ENCODE measurements at regions not wholly inside any gene's neighbourhood (a gene's known extent, or its start where the extent isn't known, plus 50 kb on each side); places are given as distances from the start of the nearest gene placed in this dataset.

DNA sequence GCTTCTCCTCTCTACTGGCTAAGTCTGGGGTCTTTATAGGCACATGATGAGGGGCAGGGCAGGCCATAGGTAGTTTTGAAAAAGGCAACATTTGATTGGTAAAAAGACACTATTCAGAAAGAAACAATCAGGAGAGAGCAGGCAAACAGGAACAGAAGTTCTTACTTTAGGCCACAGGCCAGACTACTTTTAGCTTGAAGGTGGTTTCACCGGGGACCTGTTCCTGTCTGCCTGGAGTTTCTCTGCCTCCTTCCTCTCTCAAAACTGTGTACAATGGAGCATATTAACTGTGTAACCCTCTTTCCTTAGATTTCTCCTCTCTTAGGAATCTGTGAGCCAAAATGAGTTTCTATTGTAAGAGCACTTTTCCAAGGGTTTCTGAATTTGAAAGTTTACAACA lies 167.9 kb upstream of the AVPR1A start:
- no peak for DNase-seq (ENCODE audit: low spot score)

DNA sequence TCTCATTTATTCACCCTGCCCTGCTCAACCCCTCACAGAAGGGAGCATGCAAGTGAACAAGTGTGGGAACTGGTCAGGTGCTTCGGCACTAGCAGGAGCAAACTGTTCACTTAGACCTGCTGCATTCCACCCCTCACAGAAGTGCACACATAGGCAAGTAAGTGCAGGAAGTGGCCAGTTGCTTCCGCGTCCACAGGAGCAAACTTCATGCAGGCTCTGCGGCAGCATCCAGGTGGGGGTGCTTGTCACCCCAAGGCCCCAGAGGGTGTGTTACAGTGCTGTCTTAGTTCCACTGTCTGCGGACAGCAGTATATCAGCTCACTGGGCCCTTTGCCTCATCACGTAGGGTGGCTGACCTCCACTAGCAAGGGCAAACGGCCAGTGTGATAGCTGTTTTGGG lies 167.3 kb upstream of the AVPR1A start:
- no peak for DNase-seq (ENCODE audit: low spot score)

DNA sequence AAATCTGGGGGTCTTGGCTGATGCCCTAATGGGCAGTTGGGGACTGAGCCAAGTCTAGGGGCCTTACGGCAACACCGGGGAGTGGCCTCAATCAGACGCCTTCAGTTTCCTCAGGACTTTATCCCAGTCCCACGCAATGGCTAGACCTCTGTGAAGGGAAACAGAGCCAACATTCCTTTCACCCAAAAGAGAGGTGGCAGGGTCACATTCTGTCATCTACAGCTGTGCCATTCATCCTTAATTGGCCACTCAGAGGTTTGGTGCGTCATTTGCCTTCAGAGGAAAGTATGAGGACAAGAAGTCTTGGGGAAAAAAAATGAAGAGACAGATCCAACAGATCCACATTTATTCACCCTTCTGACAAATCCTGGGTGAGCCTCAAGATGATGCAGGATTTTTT lies 166.9 kb upstream of the AVPR1A start:
- DNase-seq (ENCODE audit: low spot score) = no peak

DNA sequence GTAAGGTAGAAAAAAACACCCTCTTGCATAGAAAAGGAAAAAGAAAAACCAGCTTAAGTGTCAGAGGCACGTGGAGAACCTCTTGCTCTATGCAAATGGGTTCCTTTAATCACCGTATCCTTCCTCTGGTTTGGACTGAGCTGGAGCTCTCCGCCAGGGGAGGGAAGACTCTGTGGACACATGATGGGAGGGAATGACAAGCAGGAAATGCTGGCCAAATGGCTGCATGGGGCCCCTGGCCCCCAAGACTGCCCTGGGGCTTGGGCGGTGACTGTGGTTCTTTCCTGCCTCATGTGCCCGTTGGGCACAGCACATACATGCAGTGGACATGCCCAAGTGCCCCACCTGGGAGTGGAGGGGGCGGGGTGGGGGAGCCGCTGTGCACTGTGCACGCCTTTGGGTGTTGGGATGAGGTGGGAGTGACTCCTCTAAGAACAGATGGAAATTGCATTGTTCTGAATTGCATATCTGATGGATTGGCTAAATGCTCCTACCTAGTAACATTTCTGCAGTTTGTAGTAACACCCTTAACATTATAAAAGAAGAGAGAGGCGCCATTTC lies 166.4 kb upstream of the AVPR1A start:
- DNase-seq (ENCODE audit: low spot score) = no peak

DNA sequence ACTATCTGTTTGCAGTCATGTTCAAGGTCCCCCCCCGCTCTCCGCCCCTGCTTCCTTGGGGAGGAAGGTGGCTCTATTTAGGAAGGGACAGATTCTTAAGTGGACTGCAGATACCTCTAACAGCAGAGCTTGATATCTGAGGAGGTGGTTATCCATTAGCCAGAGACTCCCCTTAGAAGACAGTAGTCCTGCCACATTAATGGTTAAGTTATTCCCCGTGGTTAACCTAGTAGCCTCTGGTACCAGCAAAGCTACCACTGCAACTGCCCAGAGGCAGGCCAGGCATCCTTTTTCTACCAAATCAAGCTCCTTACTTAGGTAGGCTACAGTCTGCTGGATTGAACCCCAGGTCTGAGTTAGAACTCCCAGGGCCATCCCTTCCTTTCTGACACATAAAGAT lies 162.1 kb upstream of the AVPR1A start:
- DNase-seq (ENCODE audit: low spot score) = no peak

DNA sequence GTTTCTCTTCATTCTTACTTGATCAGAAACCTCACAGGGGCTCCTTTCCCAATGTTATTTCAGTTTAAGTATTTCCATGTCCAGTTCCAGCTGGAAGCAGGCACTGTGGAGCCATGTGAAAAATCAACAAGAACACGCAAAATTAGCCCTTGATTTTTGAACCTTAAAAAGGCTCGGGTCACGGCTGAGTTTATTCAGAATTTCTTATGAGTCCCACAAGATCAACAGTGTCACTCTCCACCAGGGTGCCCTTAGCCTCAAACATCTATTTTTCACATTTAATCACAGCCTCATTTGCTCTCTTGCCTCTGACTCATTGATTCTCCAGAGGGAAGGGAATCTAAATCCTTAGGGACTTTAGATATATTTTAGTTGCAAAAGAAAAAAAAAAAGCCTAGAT lies 157.7 kb upstream of the AVPR1A start:
- DNase-seq (ENCODE audit: low spot score) = no peak

DNA sequence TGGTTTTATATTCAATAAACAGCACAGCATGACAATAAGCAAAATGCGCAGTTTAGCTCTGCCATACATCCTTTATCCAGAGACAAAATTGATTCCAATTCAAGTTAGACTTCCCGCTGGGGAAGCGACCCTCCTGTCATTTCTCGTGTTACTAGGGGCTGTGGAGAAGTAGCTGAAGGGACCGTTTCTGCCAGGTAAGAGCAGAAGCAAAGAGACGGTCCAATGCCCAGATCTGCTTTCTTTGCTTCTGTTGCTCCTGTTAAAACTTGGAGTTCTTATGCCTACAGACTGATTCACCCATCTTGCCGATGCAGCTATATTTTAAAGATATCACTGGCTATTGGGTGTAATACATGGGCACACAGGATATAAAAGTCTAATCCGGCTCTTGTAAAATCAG lies 156.8 kb upstream of the AVPR1A start:
- DNase-seq (ENCODE audit: low spot score) = no peak

DNA sequence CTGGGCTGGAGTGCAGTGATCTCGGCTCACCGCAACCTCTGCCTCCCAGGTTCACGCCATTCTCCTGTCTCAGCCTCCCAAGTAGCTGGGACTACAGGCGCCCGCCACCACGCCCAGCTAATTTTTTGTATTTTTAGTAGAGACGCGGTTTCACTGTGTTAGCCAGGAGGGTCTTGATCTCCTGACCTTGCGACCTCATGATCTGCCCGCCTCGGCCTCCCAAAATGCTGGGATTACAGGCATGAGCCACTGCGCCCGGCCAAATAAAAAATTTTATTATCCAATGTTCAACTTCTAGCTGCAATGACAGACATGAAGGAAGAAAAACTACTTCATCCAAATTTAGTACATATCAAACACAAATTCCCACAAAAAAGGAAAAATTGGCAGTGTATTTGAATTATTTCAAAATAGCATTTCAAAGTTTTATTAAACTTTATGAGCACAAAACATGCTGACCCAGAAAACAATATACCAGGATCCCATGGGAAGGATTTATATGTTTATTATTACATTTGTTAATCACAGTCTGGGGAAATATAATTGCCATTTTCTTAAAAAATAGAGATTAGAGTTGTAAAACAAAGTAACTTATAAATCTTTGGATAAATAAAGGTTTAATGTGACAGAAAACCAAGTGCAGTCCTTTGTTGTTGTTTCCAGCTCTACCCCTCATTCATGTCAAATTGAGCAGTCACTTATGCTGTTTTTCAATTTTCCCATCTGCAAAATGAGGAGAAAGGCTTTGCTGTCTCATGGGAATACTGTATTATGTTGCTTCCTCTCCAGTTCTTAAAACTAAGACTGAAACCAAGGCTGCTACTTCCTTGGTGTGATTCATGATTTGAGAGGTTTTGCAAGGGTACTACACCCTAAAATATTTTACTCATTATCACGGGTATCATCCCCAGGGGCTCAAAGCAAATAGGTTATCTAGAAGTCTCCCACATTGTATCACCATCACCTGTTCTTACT lies 155.2 kb upstream of the AVPR1A start:
- DNase-seq (ENCODE audit: low spot score) = no peak

DNA sequence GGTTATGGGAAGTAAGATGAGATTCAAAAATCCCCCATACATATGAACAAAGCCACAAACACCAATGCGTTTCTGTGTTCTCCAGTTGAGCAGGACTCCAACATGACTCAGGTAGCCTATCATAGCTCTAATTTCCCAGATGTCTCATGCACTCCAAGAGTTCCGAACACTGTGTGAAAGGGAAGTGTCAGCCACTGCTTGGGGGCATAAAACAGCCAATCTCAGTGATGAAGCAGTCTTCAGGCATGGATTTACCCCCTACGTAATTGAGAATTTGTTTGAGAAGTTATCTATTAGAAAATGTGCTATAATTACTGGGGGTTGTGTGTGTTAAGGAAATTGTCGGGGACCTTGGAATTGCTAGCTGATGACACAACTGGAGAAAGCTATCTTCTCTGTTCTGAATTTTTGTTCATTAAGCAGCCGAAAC lies 153.9 kb upstream of the AVPR1A start:
- DNase-seq (ENCODE audit: low spot score) = no peak

DNA sequence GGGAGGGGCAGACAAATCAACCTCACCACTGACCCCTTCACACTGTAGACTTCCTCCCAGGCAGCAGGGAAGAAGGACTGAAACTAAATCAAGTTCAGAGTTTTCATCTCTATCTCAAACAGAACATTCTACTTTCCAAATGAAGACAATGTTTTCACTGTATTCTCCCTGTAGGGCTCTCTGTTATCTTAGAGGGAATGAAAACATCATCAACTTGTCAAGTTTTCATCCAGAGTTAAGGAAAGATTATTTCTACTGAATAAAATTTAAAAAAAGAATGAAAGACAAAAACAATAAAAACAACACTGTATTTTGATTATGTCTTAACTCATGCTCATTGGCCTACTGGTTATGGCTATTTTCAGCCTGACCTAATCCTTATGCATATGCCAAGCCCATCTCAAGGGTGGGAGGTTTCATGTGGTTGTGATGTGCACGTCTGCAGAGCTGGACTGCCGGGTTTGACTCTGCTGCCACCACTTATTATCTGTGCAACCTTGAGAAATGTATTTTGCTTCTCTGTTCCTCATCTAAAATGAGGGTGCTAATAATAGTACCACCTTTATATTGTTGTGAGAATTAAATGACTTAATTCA lies 152.0 kb upstream of the AVPR1A start:
- no peak for DNase-seq (ENCODE audit: low spot score)

DNA sequence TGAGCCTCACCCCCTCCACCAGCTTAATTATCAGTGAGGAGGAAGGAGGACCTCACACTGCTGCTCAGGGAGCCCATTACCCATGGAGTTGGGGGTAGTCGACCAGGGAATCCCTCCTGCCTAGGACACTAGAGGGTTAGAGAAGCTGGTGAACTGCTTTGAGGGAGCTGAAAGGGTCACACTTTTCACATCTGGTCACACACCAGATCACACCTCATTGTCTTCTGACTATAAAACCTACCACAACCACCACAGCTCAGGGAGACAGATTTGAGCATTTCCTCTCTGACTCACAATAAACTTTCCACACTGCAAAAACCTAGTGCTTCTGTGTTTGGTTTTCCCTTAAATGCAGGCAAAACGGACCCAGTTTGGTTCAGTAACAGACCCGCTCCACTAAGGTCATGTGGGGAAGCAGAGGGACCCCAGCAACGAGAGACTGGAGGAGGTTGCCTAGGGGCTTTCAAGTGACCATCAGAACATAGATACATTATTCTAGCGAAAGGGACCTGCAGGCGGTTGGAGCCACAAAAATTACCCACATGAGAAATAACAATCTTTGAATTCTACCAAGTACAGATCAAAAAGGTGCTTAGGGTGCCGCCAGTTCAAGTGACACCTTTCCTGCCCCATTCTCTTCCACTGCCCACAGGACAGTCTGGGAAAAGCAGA lies 151.4 kb upstream of the AVPR1A start:
- no peak for DNase-seq (ENCODE audit: low spot score)

DNA sequence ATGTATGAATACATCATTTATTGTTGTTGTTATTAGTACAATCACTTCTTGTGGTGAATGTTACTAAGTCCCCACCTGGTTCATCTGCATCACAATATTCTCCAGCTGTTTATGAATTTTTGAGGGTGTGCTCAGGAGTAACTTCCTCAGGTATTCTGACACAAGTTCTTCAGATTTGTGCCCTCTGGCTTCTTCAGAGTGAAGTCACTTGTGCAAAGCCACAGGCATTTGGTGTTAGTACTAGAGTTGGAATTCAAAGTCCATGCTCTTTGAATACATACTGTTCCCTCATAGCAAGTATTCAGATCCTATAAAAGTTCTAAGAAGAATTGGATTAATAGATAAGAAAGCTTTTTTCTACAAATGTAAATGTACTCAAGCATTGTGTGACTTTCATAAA lies 150.3 kb upstream of the AVPR1A start:
- no peak for DNase-seq (ENCODE audit: low spot score)

DNA sequence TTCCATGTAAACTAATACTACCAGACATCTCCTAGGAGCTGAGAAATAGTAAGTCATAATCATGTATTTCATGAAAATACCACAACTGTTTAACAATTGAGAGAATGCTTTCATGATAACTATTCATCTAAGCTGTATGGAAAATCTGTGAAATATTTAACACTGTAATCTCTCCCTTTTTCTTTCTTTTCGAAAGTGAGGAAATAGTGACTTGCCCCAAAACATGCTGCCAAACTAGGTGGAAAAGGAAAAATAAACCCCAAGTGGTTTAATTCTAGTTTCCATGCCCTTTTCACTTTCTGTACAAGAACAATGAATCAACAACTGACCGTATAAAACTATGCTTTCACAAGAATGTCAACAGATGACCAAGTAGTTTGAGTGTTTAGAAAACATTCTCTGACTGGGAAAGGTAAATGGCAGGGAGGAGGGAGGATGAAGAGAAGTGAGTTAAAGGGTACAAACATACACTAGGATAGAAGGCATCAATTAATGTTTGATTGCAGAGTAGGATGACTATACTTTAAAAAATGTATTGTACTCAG lies 147.5 kb upstream of the AVPR1A start:
- no peak for DNase-seq (ENCODE audit: low spot score)

DNA sequence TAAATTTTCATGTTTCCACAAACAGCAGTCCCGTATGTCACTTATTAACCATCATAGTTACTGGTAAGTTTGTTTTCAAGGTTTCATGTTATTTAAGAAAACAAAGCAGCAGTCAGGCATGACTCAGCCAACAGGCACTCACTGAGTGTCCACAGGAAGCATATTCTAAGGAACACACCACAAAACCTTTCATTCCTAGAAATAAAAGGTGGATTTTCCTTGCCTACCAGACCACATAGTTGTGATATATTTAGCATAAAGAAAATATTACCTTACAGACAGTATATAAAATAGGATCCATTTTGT lies 143.3 kb upstream of the AVPR1A start:
- DNase-seq (ENCODE audit: low spot score) = no peak

DNA sequence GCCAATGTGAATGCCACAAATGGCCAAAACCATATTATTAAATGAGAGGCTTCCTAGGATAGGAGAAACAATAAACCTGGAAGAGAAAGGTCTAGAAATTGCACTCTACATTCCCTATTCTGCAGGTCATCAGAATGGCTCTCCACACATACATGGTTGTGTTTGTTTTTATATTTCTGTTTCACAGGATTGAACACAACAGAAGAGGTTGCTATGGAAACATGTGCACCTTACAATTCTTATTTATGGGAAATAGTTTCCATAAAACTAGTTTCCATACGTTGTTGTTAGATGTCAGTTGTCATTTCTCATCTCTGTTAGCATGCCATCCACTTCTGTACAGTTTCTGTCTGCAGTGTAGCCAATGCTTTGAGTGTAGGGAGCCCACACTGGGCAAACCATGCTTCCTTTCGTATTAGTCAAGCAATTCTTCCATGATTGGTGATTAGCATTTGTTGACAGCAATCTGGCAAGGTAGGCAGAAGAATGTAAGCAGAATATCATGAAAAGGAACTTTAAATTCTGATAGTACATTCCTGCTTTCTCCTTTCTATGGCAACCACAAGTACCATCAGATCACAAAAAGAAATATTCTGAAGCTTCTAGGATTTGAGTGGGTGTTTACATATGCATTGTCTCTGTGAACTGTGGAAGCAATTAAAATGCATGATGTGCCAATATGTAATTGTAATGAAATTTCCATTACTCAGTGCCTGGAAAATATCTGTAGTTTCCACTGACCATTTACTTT lies 141.6 kb upstream of the AVPR1A start:
- no peak for DNase-seq (ENCODE audit: low spot score)

DNA sequence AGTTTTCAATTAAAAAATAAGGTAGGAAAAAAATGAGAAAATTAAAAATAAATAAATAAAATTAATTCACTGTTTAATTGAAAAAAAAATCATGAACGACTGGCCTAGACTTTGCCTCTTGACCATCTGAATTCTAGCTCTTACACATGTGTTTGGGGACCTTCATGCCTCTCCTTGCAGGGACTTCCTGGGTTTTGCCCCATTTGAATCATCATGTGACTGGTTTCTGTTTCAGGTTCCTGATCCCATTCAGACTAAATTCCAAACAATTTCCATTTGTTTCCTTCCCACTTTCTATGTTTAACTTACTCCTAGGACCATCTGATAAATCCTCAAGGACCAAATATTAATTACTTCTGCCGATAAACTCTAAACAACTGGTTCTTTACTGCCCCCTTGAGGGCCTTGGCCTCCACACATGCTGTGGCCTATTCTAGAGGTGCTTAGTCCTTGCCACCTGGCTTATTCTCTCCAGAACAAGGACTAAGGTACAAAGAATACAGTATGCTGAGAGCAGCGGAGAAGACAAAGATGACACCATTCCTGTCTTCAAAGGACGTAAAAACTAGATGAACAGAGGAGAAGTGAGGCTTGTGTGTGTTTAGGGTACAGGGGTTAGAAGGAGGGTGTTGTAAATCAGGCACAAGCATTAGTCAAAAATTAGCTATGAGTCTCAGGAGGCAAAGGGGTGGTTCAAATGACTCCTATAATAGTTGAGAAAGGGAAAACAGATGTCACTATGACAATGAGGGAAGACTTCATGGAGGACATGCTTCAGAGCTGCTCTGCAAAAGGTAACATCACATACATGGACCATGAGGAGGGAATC lies 125.8 kb upstream of the AVPR1A start:
- peak; percentile 2 for DNase-seq (ENCODE audit: low spot score)

DNA sequence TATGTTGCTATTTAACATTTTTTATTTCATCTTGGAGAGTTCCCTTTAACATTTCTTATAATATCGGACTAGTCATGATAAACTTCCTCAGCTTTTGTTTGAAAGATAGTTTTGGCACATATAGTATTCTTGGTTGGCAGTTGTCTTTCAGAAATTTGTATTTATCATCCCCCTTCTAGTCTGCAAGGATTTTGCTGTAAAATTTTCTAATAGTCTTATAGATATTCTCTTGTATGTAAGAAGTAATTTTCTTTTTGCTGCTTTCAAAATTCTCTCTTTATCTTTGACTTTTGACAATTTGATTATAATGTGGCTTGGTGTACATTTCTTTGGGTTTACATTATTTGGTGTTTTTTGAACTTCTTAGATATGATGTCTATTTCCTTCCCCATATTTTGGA lies 116.0 kb upstream of the AVPR1A start:
- no peak for DNase-seq (ENCODE audit: low spot score)

DNA sequence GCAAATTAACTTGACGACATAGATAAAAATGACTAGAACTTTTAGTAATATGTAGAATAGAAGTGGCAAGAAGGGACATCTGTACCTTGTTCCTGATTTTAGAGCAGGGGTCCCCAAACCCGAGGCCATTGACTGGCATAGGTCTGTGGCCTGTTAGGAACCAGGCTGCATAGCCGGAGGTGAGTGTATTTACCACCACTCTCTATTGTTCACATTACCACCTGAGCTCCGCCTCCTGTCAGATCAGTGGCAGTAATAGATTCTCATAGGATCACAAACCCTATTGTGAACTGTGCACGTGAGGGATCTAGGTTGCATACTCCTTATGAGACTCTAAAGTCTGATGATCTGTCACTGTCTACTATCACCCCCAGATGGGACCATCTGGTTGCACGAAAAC lies 113.6 kb upstream of the AVPR1A start:
- DNase-seq (ENCODE audit: low spot score) = no peak

DNA sequence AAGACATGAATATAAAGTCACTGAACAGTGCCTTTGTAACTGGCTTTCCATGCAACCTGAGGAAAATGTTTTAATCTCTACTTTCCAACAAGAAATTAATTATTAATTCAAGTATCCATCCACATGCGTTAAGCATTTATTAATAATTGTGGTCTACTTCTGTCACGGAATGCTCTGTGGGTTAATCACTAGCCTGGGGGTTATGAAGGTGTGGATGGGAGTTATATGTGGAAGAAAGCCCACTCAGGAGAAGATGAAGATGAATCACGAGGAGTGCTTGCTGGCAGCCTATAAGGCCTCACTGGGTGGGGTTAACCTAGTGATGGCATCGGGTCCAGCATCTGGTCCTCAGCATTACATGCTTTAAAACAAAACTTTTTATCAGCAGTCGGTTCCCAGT lies 99.5 kb upstream of the AVPR1A start:
- no peak for DNase-seq (ENCODE audit: low spot score)

DNA sequence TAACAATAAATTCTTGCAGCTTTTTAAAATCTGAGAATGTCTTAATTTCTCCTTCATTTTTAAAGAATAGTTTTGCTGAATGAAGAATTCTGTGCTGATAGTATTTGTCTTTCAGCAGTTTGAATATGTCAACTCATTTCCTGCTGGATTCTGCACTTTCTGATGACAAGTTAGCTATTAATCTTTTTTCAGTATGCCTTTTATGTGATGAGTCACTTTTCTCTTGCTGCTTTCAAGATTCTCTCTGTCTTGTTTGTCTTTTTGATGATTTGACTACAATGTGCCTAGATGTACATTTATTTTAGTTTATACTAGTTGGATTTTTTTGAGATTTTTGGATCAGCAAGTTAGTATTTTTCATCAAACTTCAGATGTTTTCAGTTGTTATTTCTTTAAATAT lies 87.9 kb upstream of the AVPR1A start:
- DNase-seq (ENCODE audit: low spot score) = no peak

DNA sequence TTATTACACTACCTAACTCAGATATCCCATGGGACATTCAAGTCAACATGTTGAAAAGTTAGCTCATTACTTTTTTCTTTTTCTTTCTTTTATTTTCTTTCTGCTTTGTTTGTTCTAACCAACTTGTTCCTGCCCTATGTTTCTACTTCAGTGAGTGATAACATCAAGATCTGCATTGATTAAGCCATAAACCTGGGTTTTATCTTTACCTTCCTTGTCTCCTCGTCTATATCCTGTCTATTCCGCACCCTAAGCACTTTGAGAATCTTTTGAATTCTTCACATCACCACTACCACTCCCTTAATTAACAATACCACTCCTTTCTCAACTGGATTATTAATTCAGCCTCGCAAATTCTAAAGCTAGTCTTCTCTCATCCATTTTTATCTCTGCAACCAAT lies 81.9 kb upstream of the AVPR1A start:
- DNase-seq (ENCODE audit: low spot score) = no peak

All from putamen (tissue), 1 donor.